Parathyroid adenoma (tissue), 2 donors: ENCODE measurements at regions not wholly inside any gene's neighbourhood (a gene's known extent, or its start where the extent isn't known, plus 50 kb on each side); places are given as distances from the start of the nearest gene placed in this dataset.

ENCODE experiments used
- H2AFZ ChIP-seq: fragments of 300-600 bp; sonication (generic); one replicate; pipeline ENCODE4 v1.7.0; 2017; ENCODE audit warnings: antibody characterized with exemption, mild to moderate bottlenecking
- H3K27ac ChIP-seq: fragments of 300-600 bp; sonication (generic); one replicate; pipeline ENCODE4 v1.7.0; 2017
- H3K27me3 ChIP-seq: fragments of 300-600 bp; sonication (generic); one replicate; pipeline ENCODE4 v1.7.0; 2017; ENCODE audit warnings: low read length; ENCODE audit not compliant: control insufficient read depth, insufficient read depth
- H3K36me3 ChIP-seq: fragments of 300-600 bp; sonication (generic); one replicate; pipeline ENCODE4 v1.7.0; 2017; ENCODE audit warnings: low read length; ENCODE audit not compliant: control insufficient read depth, insufficient read depth
- H3K4me1 ChIP-seq: fragments of 300-600 bp; sonication (generic); one replicate; pipeline ENCODE4 v1.7.0; 2017; ENCODE audit warnings: control low read depth
- H3K4me2 ChIP-seq: fragments of 300-600 bp; sonication (generic); one replicate; pipeline ENCODE4 v1.7.0; 2017; ENCODE audit warnings: low read length
- H3K4me3 ChIP-seq: fragments of 300-600 bp; sonication (generic); one replicate; pipeline ENCODE4 v1.7.0; 2017; ENCODE audit warnings: low read depth, low read length
- H3K79me2 ChIP-seq: fragments of 300-600 bp; sonication (generic); one replicate; pipeline ENCODE4 v1.7.0; 2017; ENCODE audit warnings: control low read depth
- H3K9ac ChIP-seq: fragments of 300-600 bp; sonication (generic); one replicate; pipeline ENCODE4 v1.7.0; 2017; ENCODE audit warnings: mild to moderate bottlenecking
- H3K9me3 ChIP-seq: fragments of 300-600 bp; sonication (generic); one replicate; pipeline ENCODE4 v1.7.0; 2017; ENCODE audit warnings: low read length; ENCODE audit not compliant: control insufficient read depth
- CTCF ChIP-seq: fragments of 300-600 bp; sonication (generic); IDR thresholded peaks from one replicate; pipeline ENCODE4 v1.7.0; 2017; ENCODE audit warnings: antibody characterized with exemption, mild to moderate bottlenecking
- donor health status: primary hyperparathyroidism.

GRCh38 chr7:94304878-94305277 lies 89.8 kb upstream of the COL1A2 start:
- TF ChIP-seq CTCF = no peak
- no peaks in the 10 kb centered on the region for H3K27me3 ChIP-seq
- H3K79me2 ChIP-seq = no peaks in the 10 kb centered on the region
- H3K9ac ChIP-seq = no peak overlapping the region
- H3K4me1 ChIP-seq = peaks cover 3% of the 10 kb centered on the region
- H3K9me3 ChIP-seq = no peaks in the 10 kb centered on the region
- H3K4me2 ChIP-seq = no peak overlapping the region
- H3K4me3 ChIP-seq = no peak overlapping the region
- H3K36me3 ChIP-seq = no peaks in the 10 kb centered on the region
- no peak overlapping the region for H3K27ac ChIP-seq
- no peak overlapping the region for H2AFZ ChIP-seq

DNA sequence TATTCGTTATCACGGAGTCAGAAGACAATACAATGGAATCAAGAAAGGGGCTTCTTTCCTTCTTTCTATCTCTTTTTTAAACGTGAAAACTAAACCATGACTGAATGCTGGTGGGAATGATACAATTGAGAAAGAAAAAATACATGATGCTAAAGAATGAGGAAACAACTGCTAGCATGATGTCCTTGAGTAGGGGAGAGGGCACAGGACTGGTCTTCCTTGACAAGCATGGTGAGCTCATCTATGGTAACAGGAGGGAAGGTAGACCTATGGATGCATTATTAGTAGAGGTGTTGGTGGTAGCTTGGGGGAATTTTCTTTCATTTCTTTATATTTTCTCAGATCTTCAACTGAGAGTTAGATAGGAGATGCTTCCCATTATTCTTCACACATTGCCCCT lies 88.9 kb upstream of the COL1A2 start:
- H3K79me2 ChIP-seq = no peaks in the 10 kb centered on the region
- H3K9ac ChIP-seq = no peak overlapping the region
- H3K4me2 ChIP-seq = no peak overlapping the region
- H2AFZ ChIP-seq = no peak overlapping the region
- H3K27me3 ChIP-seq = no peaks in the 10 kb centered on the region
- H3K4me3 ChIP-seq = no peak overlapping the region
- no peak for TF ChIP-seq CTCF
- H3K27ac ChIP-seq = no peak overlapping the region
- no peaks in the 10 kb centered on the region for H3K9me3 ChIP-seq
- no peaks in the 10 kb centered on the region for H3K36me3 ChIP-seq
- peaks cover 3% of the 10 kb centered on the region for H3K4me1 ChIP-seq

DNA sequence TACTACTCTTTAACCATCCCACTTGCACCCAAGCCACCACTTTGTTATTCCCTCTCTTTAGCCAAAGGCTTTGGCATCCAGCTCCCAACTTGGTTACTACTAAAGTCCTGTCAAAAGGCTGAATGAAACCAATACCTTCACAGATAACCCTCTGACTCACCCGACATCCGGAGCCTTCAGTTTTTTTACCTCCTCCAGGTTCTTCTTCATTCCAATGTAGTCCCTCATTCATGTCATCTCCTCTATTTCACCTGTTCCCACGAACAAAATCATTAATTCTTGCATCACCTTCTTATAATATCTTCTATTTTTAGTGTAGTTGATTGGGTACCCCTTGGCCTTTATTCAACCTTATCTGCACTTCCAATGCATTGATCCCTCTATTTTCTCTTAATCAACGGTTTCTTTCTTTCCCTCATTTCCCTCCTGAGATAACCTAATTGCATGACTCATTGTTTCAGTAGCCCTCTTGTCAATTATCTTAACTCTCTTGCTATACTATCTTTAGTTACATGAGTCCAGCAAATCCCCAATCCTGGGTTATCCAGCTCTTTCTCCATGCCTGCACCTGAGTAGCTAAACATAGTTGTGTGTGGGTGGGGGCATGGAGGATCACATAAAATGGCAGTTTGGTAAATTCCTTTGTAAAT lies 87.2 kb upstream of the COL1A2 start:
- no peaks in the 10 kb centered on the region for H3K27me3 ChIP-seq
- H3K9me3 ChIP-seq = no peaks in the 10 kb centered on the region
- H3K79me2 ChIP-seq = no peaks in the 10 kb centered on the region
- H3K4me3 ChIP-seq = no peak overlapping the region
- TF ChIP-seq CTCF = no peak
- no peaks in the 10 kb centered on the region for H3K36me3 ChIP-seq
- H3K4me2 ChIP-seq = no peak overlapping the region
- H3K4me1 ChIP-seq = no peaks in the 10 kb centered on the region
- no peak overlapping the region for H3K27ac ChIP-seq
- no peak overlapping the region for H3K9ac ChIP-seq
- H2AFZ ChIP-seq = no peak overlapping the region

DNA sequence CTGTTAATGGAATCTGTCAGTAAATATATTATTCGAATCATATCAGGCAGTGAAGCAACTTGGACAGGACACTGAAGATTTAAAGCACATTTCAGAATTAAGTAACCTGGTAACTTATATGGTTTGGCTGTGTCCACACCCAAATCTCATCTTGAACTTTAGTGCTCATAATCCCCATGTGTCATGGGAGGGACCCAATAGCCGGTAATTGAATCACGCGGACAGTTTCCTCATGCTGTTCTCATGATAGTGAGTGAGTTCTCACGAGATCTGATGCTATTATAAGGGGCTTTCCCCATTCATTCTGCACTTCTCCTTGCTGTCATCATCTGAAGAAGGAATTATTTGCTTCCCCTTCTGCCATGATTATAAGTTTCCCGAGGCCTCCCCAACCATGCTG lies 83.2 kb upstream of the COL1A2 start:
- Histone ChIP-seq H3K4me3 (no peak overlapping the region), H3K9me3 (no peaks in the 10 kb centered on the region), H3K27ac (no peak overlapping the region), H2AFZ (no peak overlapping the region), H3K4me1 (no peaks in the 10 kb centered on the region), H3K4me2 (no peak overlapping the region), H3K36me3 (no peaks in the 10 kb centered on the region), H3K27me3 (no peaks in the 10 kb centered on the region), H3K79me2 (no peaks in the 10 kb centered on the region), H3K9ac (no peak overlapping the region)
- TF ChIP-seq CTCF = no peak

DNA sequence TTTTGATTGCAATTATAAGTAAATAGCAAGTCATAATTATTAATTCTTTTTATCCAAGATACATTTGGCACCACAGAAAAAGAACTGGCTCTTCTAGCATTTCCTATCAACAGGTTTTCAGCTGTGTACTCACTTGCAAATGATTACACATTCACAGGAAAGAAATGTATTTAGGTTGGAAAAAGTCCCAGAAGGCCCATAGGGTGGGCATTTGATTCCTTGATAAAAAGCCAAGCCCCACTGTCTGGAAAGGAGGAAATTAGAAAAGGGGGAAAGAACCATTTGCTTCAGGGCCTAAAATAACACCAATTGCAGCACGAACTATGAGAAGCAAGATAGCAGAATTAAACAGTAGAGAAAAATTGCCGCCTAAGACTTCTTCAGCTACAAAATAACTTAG lies 80.8 kb upstream of the COL1A2 start:
- no peak overlapping the region for H3K9ac ChIP-seq
- H3K4me1 ChIP-seq = no peaks in the 10 kb centered on the region
- H3K27me3 ChIP-seq = no peaks in the 10 kb centered on the region
- no peaks in the 10 kb centered on the region for H3K36me3 ChIP-seq
- no peak overlapping the region for H2AFZ ChIP-seq
- no peak overlapping the region for H3K4me2 ChIP-seq
- no peak for TF ChIP-seq CTCF
- no peaks in the 10 kb centered on the region for H3K79me2 ChIP-seq
- H3K4me3 ChIP-seq = no peak overlapping the region
- H3K27ac ChIP-seq = no peak overlapping the region
- no peaks in the 10 kb centered on the region for H3K9me3 ChIP-seq
